Chondrocyte (in vitro differentiated cells): ENCODE measurements at regions not wholly inside any gene's neighbourhood (a gene's known extent, or its start where the extent isn't known, plus 50 kb on each side); places are given as distances from the start of the nearest gene placed in this dataset.

Experiments
- DNase-seq: peaks from one replicate; pipeline ENCODE4 v3.0.0; 2021; ENCODE audit warnings: mixed read lengths, low spot score
- H3K27ac Mint-ChIP-seq: one replicate; pipeline ENCODE4 v1.8.0; 2021; ENCODE audit warnings: mild to moderate bottlenecking, moderate library complexity, mixed read lengths; ENCODE audit not compliant: unreplicated experiment
- H3K27me3 Mint-ChIP-seq: 2 replicates; pipeline ENCODE4 v1.8.0; 2021; ENCODE audit warnings: low read depth, mixed read lengths
- H3K36me3 Mint-ChIP-seq: 2 replicates; pipeline ENCODE4 v1.8.0; 2021; ENCODE audit warnings: low read depth, mixed read lengths
- H3K4me1 Mint-ChIP-seq: 2 replicates; pipeline ENCODE4 v1.8.0; 2021; ENCODE audit warnings: low read depth, mild to moderate bottlenecking, mixed read lengths
- H3K4me3 Mint-ChIP-seq: one replicate; pipeline ENCODE4 v1.8.0; 2021; ENCODE audit warnings: mild to moderate bottlenecking, moderate library complexity, mixed read lengths; ENCODE audit not compliant: unreplicated experiment
- H3K9me3 Mint-ChIP-seq: 2 replicates; pipeline ENCODE4 v1.8.0; 2021; ENCODE audit warnings: low read depth, mixed read lengths
- TF ChIP-seq, protein P1 (sequence below): fragments of 200-600 bp; sonication (generic); IDR thresholded peaks from 2 replicates; pipeline ENCODE4 v1.5.0; 2021; ENCODE audit warnings: antibody characterized with exemption, mild to moderate bottlenecking, moderate library complexity

DNA sequence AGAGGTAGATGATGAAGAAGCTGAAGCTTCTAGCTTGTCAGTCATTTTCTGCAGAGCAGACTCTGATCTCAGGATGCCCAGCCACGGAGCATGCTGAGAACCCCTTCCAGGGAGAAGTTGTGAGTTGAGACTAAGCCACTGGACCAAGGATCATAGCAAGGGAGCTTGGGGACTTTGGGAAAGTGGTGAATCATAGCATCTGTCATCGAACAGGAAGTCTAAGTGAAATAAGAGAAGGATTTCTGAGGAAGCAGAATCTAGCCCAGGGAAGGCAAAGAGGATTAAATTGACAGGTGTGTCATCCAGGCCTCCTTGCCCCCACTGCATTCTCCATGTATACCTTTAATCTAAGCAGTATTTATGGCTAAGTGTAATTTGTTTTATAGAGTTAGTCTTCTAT is 71.8 kb upstream of the TMEM108 start:
- no peak for DNase-seq
- Mint-ChIP-seq H3K9me3 (no peaks in the 10 kb centered on the region), H3K27ac (peak overlapping the region; percentile 4), H3K36me3 (no peaks in the 10 kb centered on the region), H3K4me3 (no peak overlapping the region), H3K4me1 (no peaks in the 10 kb centered on the region), H3K27me3 (peaks cover 4% of the 10 kb centered on the region)
- TF ChIP-seq, protein P1, sequence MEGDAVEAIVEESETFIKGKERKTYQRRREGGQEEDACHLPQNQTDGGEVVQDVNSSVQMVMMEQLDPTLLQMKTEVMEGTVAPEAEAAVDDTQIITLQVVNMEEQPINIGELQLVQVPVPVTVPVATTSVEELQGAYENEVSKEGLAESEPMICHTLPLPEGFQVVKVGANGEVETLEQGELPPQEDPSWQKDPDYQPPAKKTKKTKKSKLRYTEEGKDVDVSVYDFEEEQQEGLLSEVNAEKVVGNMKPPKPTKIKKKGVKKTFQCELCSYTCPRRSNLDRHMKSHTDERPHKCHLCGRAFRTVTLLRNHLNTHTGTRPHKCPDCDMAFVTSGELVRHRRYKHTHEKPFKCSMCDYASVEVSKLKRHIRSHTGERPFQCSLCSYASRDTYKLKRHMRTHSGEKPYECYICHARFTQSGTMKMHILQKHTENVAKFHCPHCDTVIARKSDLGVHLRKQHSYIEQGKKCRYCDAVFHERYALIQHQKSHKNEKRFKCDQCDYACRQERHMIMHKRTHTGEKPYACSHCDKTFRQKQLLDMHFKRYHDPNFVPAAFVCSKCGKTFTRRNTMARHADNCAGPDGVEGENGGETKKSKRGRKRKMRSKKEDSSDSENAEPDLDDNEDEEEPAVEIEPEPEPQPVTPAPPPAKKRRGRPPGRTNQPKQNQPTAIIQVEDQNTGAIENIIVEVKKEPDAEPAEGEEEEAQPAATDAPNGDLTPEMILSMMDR, result no peak

DNA sequence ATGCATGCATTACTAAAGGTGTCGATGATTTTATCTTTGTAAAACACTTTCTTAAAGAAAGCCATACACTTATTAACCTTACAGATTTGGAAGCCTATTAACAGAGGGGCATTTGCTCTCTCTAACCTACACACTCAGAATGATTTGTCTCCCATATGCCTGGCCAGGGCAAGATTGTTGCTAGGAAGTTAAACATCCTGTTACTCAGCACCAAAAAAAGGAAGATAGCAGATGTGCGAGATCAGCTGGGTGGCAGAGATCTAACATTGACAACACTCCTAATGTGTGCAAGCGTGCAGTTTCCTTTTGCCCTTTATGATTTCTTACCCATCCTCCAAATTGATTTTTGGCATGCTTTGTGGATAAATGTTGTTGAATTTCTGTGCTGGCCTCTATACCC is 73.9 kb upstream of the TMEM108 start:
- no peaks in the 10 kb centered on the region for H3K4me1 Mint-ChIP-seq
- no peak overlapping the region for H3K4me3 Mint-ChIP-seq
- TF ChIP-seq, protein P1, result no peak
- H3K9me3 Mint-ChIP-seq, result peaks cover 5% of the 10 kb centered on the region
- peaks cover 2% of the 10 kb centered on the region for H3K36me3 Mint-ChIP-seq
- peaks cover 17% of the 10 kb centered on the region for H3K27me3 Mint-ChIP-seq
- no peak for DNase-seq
- H3K27ac Mint-ChIP-seq, result no peak overlapping the region

DNA sequence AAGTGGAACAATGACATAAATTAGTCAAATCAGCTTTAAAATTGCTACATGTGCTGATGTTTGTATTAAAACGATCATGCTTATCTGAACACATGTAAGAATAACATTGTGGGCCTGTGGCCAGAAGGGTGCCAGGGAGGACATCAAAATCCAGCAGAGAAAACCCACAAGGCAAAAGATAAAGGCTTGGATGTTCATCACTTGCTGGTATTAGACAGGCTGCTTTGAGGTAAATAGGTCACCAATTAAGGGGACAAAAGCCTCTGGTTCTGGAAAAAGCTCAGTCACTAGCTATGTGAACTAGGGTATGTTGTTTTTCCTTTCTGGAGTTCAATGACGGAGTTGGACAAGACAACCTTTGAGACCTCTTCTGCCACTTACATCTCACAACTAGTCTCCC is 74.4 kb upstream of the TMEM108 start:
- H3K9me3 Mint-ChIP-seq, result peaks cover 5% of the 10 kb centered on the region
- no peak for DNase-seq
- H3K36me3 Mint-ChIP-seq, result peaks cover 2% of the 10 kb centered on the region
- no peaks in the 10 kb centered on the region for H3K4me1 Mint-ChIP-seq
- peaks cover 20% of the 10 kb centered on the region for H3K27me3 Mint-ChIP-seq
- no peak overlapping the region for H3K4me3 Mint-ChIP-seq
- H3K27ac Mint-ChIP-seq, result no peak overlapping the region
- TF ChIP-seq, protein P1, result no peak

DNA sequence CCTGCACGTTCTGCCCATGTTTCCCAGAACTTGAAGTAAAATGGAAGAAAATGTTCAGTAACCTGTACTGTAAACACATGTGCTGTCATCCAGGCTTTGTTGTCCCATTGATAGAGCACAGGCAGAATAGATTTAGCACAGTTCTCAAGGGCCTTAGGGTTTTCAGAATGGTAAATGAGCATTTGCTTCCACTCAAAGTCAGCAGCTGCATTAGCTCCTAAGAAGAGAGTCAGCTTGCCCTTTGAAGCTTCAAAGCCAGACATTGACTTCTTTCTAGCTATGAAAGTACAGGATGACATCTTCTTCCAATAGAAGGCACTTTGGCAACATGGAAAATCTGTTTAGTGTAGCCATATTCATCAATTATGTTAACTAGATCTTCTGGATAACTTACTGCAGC is 76.2 kb upstream of the TMEM108 start:
- Mint-ChIP-seq H3K27ac (no peak overlapping the region), H3K4me1 (no peaks in the 10 kb centered on the region), H3K36me3 (peaks cover 3% of the 10 kb centered on the region), H3K27me3 (peaks cover 31% of the 10 kb centered on the region), H3K9me3 (peaks cover 5% of the 10 kb centered on the region), H3K4me3 (no peak overlapping the region)
- TF ChIP-seq, protein P1, result no peak
- DNase-seq, result no peak

DNA sequence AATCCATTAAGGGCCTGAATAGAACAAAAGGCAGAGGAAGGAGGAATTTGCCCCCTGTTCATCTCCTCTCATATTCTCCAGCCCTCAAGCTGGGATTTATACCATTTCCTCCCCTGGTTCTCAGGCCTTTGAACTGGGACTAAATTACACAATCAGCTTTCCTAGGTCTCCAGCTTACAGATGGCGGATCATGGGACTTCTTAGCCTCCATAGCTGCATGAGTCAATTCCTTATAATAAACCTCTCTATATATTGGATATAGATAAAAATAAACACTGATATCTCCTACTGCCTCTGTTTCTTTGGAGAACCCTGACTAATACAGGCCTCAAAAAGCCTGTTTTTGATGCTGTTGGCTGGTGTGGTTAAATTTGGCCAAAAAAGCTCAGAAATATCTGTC is 84.5 kb upstream of the TMEM108 start:
- peaks cover 2% of the 10 kb centered on the region for H3K36me3 Mint-ChIP-seq
- H3K27ac Mint-ChIP-seq, result no peak overlapping the region
- DNase-seq, result no peak
- no peaks in the 10 kb centered on the region for H3K4me1 Mint-ChIP-seq
- no peak overlapping the region for H3K4me3 Mint-ChIP-seq
- TF ChIP-seq, protein P1, result no peak
- H3K9me3 Mint-ChIP-seq, result peaks cover 4% of the 10 kb centered on the region
- peaks cover 16% of the 10 kb centered on the region for H3K27me3 Mint-ChIP-seq
